ENCODE measurements at regions not wholly inside any gene's neighbourhood (a gene's known extent, or its start where the extent isn't known, plus 50 kb on each side); places are given as distances from the start of the nearest gene placed in this dataset.
"Not testable (repeated sequence)": the region's sequence is repeated elsewhere in the genome, so short reads cannot be mapped to it uniquely, and the experiment has no call there.

- no peak for DNase-seq (ENCODE audit: low spot score)
Observed at GRCh38 chr1:182003953-182004586, 57.4 kb downstream of the ZNF648 start.

GRCh38 chr1:182003025-182003725, 58.3 kb downstream of the ZNF648 start:
- no peak for DNase-seq (ENCODE audit: low spot score)

GRCh38 chr1:182002570-182002969, 58.9 kb downstream of the ZNF648 start:
- no peak for DNase-seq (ENCODE audit: low spot score)

- DNase-seq (ENCODE audit: low spot score), result no peak
Observed at GRCh38 chr1:181998858-181999257, 62.7 kb downstream of the ZNF648 start.

- DNase-seq (ENCODE audit: low spot score), result no peak
Observed at GRCh38 chr1:181992072-181992471, 69.4 kb downstream of the ZNF648 start.

GRCh38 chr1:181990728-181991127, 70.8 kb downstream of the ZNF648 start:
- DNase-seq (ENCODE audit: low spot score), result no peak

- no peak for DNase-seq (ENCODE audit: low spot score)
Observed at GRCh38 chr1:181989261-181989920, 72.1 kb downstream of the ZNF648 start.

GRCh38 chr1:181987996-181988395, 73.5 kb downstream of the ZNF648 start:
- no peak for DNase-seq (ENCODE audit: low spot score)

- no peak for DNase-seq (ENCODE audit: low spot score)
Observed at GRCh38 chr1:181987334-181987895, 74.1 kb downstream of the ZNF648 start.

- DNase-seq (ENCODE audit: low spot score), result no peak
Observed at GRCh38 chr1:181986907-181987305, 74.6 kb downstream of the ZNF648 start.

- no peak for DNase-seq (ENCODE audit: low spot score)
Observed at GRCh38 chr1:181985936-181986906, 75.3 kb downstream of the ZNF648 start.

- no peak for DNase-seq (ENCODE audit: low spot score)
Observed at GRCh38 chr1:181985281-181985680, 76.2 kb downstream of the ZNF648 start.

- DNase-seq (ENCODE audit: low spot score), result no peak
Observed at GRCh38 chr1:181984006-181984405, 77.5 kb downstream of the ZNF648 start.

- DNase-seq (ENCODE audit: low spot score), result no peak
Observed at GRCh38 chr1:181981821-181982220, 79.7 kb downstream of the ZNF648 start.

GRCh38 chr1:181972256-181972655, 89.3 kb downstream of the ZNF648 start:
- no peak for DNase-seq (ENCODE audit: low spot score)

- no peak for DNase-seq (ENCODE audit: low spot score)
Observed at GRCh38 chr1:181971424-181971823, 90.1 kb downstream of the ZNF648 start.

- DNase-seq (ENCODE audit: low spot score), result peak; percentile 54
Observed at GRCh38 chr1:181969902-181970301, 91.6 kb downstream of the ZNF648 start.

- DNase-seq (ENCODE audit: low spot score), result not testable (repeated sequence)
Observed at GRCh38 chr1:181954696-181955095, 106.8 kb downstream of the ZNF648 start.

- not testable (repeated sequence) for DNase-seq (ENCODE audit: low spot score)
Observed at GRCh38 chr1:181954178-181954577, 107.3 kb downstream of the ZNF648 start.

- no peak for DNase-seq (ENCODE audit: low spot score)
Observed at GRCh38 chr1:181953596-181953995, 107.9 kb downstream of the ZNF648 start.

- DNase-seq (ENCODE audit: low spot score), result no peak
Observed at GRCh38 chr1:181951213-181951612, 110.3 kb downstream of the ZNF648 start.

- DNase-seq (ENCODE audit: low spot score), result no peak
Observed at GRCh38 chr1:181949500-181949899, 112.0 kb downstream of the ZNF648 start.
